Dedifferentiated amniotic fluid mesenchymal stem cell (primary cell): ENCODE measurements at regions not wholly inside any gene's neighbourhood (a gene's known extent, or its start where the extent isn't known, plus 50 kb on each side); places are given as distances from the start of the nearest gene placed in this dataset.
A peak's percentile ranks its signal among the peaks of the same experiment; 100 is the strongest.

Source experiments
- DNase-seq: peaks from one replicate; pipeline ENCODE4 v3.0.0-alpha.2; 2016; ENCODE audit errors: extremely low spot score

DNA sequence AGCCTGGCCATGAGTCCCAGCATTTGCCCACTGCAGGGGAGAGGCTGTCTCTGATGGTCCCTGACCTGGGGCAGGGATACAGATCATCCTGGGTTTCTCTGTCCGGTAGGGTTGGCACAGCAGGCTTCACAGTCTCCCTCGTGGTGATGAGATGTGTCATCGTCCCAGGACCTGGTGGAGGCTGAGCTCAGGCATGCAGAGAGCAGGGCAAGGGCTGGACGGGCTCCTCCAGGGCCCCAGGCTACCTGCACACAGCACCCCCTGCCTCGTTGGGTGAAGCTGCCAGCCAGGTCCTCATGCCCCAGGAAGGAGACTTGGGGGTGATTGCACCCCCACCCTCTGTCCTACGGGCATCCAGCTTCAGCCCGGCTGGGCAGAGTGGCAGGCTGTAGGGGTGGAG, 155.8 kb upstream of the GSE1 start:
- peak; percentile 15 for DNase-seq

DNA sequence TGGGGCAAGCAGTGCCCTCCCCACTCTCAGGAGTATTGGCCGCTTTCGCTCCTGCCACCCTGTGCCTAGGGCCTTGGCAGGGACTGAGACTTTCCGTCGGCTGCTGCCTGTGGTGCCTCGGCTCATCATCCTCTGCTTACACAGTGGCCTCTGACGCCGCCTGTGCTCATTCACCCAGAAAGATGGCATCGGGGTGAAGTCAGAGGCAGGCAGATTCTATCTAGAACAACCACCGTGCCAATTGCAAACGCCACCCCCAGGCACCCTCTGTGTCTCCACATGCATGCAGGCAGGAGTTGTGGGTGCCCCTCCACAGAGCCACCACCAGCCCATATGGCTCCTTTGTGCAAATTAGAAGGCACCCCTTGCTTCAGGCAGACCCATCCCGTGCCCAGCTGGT, 154.2 kb upstream of the GSE1 start:
- no peak for DNase-seq

DNA sequence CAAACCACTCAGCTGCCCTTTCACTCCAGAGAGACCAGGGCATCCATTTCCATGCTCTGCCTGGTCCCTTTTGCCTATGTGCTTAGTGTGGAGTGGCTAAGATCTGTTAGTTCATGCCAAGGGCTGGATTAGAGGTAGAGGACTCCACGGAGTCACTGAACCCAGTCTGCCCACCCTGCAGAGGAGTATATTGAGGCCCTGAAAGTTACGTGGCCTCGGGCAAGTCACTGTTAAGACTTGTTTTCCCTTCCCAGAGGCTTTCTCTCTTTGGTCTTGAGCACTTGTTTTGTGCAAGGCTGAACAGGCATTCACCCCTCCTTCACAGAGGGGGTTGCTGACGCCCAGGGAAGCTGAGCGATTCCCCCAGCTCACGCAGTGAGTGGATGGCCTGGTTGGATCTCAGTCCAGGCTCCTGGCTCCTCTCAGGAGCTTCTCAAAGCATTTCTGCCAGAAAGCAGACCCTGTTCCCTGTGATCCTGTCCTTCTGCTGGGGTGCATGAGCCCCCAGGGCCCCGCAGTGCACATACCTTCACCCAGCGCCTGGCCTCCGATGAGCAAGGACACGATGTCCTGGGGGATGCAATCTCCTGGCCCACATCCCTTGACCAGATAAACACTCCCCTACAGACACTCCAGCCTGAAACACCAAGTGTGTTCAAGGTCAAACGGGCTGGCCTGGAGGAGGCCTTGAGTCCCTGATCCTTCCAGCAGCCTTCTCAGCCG, 153.4 kb upstream of the GSE1 start:
- DNase-seq = no peak

- no peak for DNase-seq
Observed at GRCh38 chr16:85460252-85461021, 152.7 kb upstream of the GSE1 start.

- DNase-seq = no peak
Observed at GRCh38 chr16:85461022-85461813, 151.9 kb upstream of the GSE1 start.

DNA sequence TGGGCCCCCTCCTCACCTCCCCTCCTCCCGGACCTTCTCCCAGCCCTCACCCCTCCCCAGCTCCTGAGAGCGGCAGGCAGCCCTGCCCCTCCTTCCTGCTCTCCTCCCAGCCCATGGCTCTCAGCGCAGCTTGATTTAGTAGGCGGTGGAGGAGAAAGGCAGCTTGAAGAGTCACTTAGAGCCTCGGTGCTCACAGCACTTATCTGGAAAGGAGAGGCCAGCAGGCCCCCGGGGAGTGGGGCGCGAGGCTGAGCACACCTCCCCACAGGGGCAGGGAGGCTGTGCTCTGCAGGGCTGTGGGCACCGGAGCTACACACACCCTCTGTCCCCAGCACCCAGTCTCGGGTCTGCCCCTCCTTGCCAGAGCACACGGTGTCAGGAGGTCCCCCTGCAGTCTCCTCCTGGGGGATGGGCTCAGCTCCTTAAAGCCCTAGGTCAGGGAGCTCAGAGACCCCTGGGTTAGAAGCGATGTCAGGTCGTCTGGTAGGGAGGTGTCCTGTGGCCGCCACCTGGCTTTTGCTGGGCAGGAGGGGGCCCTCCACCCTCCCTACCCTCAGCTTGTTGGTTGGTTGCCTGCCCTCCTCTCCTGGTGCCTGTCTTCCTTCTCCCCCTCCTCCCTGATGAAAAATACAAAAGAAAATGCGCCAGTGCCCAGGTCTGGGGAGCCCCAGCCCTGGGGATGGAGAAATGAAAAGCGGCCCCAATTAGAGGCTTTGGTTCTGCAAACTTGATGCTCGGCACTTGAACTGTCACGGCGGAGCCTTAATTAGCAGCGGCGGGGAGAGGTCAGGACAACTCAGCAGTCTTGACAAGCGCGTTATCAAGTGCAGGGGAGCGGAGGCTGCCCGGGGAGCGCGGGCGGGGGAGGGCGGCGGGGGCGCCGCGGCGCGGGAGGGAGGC, 151.1 kb upstream of the GSE1 start:
- DNase-seq = no peak

GRCh38 chr16:85462714-85463611, 150.2 kb upstream of the GSE1 start:
- no peak for DNase-seq

- DNase-seq = no peak
Observed at GRCh38 chr16:85463672-85464382, 149.3 kb upstream of the GSE1 start.

DNA sequence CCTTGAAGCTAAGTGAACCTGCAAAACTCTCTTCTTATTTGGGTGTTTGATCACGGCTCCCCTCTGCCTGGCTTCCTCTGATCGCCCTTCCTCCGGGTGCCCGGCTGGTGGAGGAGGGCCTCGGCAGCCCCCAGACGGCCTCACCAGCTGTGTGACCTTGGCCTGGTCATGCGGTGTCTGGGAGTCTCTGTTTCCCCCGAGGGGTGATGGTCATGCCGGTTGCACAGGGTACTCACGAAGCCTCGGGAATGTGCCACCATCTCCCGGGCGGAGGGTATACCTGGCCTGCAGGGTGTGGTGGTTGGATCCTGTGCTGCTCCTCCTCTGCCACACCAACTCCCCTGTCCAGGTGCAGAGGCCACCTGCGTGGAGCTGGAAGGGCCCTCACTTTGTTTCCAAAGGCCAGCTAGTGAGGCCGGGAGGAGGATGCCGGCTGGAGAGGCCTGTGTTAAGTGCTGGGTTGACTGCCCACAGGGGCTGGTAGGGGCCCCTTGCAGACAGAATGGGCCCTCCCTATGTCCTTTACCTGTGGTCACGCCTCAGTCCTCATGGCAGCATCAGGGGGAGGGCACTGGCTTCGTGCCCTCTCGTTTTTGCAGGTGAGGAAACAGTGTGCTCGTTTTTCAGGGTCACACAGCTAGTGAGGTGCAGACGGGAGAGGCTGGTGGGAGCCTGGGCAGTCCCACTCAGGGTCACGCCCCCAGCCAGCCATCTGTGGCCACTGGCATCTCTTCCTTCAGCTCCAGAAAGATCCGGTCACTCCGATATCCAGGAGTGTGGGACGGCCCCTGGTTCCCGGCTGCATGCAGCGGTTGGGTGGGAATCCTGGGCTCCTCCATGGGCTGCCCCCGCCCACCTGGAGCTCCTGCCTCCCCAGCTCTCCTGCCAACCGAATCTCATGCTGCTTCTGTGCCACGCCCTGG, 148.5 kb upstream of the GSE1 start:
- DNase-seq = no peak

GRCh38 chr16:85465328-85466303, 147.5 kb upstream of the GSE1 start:
- peak; percentile 69 for DNase-seq

- no peak for DNase-seq
Observed at GRCh38 chr16:85466304-85466700, 146.8 kb upstream of the GSE1 start.

DNA sequence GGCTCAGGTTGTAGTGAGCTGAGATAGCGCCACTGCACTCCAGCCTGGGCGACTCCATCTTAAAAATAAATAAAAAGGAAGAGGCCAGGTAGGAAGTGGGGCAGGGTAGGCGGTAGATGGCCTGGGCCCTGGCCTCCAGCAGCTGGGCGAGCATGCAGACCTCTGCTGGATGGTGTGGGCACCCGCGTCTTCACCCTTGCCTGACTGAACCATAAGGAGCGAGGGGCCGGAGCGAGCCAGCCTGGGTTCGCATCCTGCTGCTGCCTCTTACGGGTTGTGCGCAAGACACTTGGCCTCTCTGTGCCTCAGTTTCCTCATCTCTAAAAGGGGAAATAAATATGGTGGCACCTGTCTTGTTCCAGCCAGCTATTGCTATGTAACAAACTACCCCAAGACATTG, 146.1 kb upstream of the GSE1 start:
- DNase-seq = no peak

- DNase-seq = no peak
Observed at GRCh38 chr16:85469929-85470590, 143.1 kb upstream of the GSE1 start.

- no peak for DNase-seq
Observed at GRCh38 chr16:85470873-85471272, 142.2 kb upstream of the GSE1 start.

- no peak for DNase-seq
Observed at GRCh38 chr16:85471469-85472431, 141.4 kb upstream of the GSE1 start.

DNA sequence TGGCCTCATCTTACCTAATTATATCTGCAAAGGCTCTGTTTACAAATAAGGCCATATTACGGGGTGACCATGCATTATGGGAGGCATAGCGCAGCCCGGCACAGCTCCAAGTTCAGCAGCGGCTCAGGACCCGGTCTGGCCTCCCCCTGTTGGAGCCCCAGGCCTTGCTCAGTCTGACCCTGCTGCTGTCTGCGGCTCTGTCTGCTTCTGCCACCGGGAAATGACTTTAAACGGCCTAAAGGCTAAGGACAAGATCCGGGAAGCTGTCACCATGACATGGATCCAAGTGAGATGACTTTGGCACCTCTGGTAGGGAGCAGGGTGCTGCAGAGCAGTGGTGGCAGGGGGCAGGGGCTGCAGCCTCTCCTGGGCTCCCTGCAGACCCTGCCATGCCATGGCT, 140.6 kb upstream of the GSE1 start:
- DNase-seq = no peak
